ENCODE measurements at regions not wholly inside any gene's neighbourhood (a gene's known extent, or its start where the extent isn't known, plus 50 kb on each side); places are given as distances from the start of the nearest gene placed in this dataset.

DNA sequence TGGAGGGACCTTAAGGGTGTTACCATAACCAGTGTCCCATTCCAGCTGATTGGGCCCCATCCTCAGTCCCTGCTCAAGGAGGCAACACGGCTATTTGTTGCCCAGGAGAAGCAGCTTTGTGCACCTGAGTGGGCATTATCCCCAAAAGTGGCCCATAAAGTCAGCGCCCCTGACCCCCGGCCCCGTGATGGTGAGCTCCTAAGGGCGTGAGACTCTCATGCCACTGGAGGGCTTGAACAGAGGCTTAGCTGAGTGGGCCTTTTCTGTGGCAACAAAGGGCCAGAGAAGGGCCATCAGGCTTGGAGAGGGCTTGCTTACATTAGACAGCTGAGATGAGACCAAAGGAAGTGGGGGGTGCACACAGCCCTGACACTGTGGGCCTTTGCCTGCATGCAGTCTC, 99.2 kb upstream of the RAB6C start:
- TF ChIP-seq, protein P1, sequence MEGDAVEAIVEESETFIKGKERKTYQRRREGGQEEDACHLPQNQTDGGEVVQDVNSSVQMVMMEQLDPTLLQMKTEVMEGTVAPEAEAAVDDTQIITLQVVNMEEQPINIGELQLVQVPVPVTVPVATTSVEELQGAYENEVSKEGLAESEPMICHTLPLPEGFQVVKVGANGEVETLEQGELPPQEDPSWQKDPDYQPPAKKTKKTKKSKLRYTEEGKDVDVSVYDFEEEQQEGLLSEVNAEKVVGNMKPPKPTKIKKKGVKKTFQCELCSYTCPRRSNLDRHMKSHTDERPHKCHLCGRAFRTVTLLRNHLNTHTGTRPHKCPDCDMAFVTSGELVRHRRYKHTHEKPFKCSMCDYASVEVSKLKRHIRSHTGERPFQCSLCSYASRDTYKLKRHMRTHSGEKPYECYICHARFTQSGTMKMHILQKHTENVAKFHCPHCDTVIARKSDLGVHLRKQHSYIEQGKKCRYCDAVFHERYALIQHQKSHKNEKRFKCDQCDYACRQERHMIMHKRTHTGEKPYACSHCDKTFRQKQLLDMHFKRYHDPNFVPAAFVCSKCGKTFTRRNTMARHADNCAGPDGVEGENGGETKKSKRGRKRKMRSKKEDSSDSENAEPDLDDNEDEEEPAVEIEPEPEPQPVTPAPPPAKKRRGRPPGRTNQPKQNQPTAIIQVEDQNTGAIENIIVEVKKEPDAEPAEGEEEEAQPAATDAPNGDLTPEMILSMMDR (IDR thresholded peaks at IDR 0.05; ENCODE audit: low read depth, low read length): no peak
- Histone ChIP-seq H3K27ac (ENCODE audit: low read length) (no peak overlapping the region), H3K9ac (ENCODE audit: low read length) (no peak overlapping the region), H3K36me3 (replicated peaks; ENCODE audit: low read depth, low read length) (no peaks in the 10 kb centered on the region), H3K4me2 (ENCODE audit: low read length) (no peak overlapping the region), H3K9me3 (ENCODE audit: insufficient read depth, low read length) (no peaks in the 10 kb centered on the region), H3K79me2 (ENCODE audit: low read length) (no peaks in the 10 kb centered on the region), H4K20me1 (ENCODE audit: insufficient read depth, low read length) (no peaks in the 10 kb centered on the region), H3K4me3 (ENCODE audit: low read length) (no peak overlapping the region), H3K4me1 (ENCODE audit: low read length) (no peaks in the 10 kb centered on the region), H3K27me3 (ENCODE audit: low read depth, low read length) (no peaks in the 10 kb centered on the region), H2AFZ (ENCODE audit: low read depth, low read length) (no peak overlapping the region)

DNA sequence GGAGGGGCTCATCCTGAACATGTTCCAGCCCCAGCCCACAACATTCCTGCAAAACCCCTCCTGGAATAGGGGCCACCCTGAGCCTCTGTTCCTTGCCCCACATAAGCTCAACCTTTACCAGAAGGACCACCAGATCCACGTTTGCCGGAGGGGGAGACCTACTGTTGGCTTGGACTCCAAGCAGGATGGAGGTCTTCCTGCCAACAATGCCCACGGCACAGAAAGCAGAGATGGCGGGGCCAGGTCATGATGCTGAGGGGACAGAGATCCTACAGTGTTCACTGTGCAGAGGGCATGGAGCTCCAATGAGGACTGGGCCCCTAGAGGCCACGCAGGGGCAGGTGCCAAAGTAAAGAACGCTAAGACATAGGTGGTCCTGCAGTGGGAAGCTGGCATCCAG, 98.5 kb upstream of the RAB6C start:
- Histone ChIP-seq H3K9ac (ENCODE audit: low read length) (no peak overlapping the region), H3K9me3 (ENCODE audit: insufficient read depth, low read length) (no peaks in the 10 kb centered on the region), H3K4me3 (ENCODE audit: low read length) (no peak overlapping the region), H3K36me3 (replicated peaks; ENCODE audit: low read depth, low read length) (no peaks in the 10 kb centered on the region), H2AFZ (ENCODE audit: low read depth, low read length) (no peak overlapping the region), H3K27ac (ENCODE audit: low read length) (no peak overlapping the region), H3K4me2 (ENCODE audit: low read length) (no peak overlapping the region), H3K79me2 (ENCODE audit: low read length) (no peaks in the 10 kb centered on the region), H3K4me1 (ENCODE audit: low read length) (no peaks in the 10 kb centered on the region), H4K20me1 (ENCODE audit: insufficient read depth, low read length) (no peaks in the 10 kb centered on the region), H3K27me3 (ENCODE audit: low read depth, low read length) (no peaks in the 10 kb centered on the region)
- TF ChIP-seq EZH2phosphoT487 (IDR thresholded peaks at IDR 0.05; ENCODE audit: low read depth): no peak
- TF ChIP-seq, protein P1 (IDR thresholded peaks at IDR 0.05; ENCODE audit: low read depth, low read length): no peak

DNA sequence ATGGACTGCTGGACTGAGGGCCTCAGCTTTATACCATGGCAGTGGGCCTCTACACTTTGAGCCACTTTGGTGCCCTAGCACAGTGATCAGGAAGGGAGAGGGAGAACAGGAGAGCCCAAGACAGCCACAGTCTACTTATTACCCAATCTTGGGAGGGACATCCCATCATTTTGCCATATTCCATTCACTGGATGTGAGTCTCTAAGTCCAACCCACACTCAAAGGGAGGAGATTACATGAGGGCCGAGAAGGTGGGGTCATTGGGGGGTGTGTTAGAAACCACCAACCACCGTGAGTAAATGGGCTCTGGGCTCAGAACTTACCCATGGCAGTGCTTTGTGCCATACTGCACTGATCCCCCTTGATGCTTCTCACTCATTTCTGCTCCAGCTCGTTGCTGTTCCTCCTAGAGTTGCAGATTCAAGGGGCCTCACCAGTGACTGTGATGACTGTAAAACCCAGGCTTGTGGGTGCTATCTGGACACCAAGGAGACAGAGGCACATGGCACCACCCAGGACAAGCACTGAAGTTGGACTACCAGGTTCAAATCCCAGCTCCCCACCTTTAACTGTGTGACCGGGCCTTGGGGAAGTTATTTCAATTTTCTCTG, 97.6 kb upstream of the RAB6C start:
- Histone ChIP-seq H3K27ac (ENCODE audit: low read length) (no peak overlapping the region), H4K20me1 (ENCODE audit: insufficient read depth, low read length) (no peaks in the 10 kb centered on the region), H3K9ac (ENCODE audit: low read length) (no peak overlapping the region), H3K4me2 (ENCODE audit: low read length) (no peak overlapping the region), H3K79me2 (ENCODE audit: low read length) (no peaks in the 10 kb centered on the region), H3K36me3 (replicated peaks; ENCODE audit: low read depth, low read length) (no peaks in the 10 kb centered on the region), H3K4me1 (ENCODE audit: low read length) (no peaks in the 10 kb centered on the region), H2AFZ (ENCODE audit: low read depth, low read length) (no peak overlapping the region), H3K4me3 (ENCODE audit: low read length) (no peak overlapping the region), H3K9me3 (ENCODE audit: insufficient read depth, low read length) (no peaks in the 10 kb centered on the region), H3K27me3 (ENCODE audit: low read depth, low read length) (no peaks in the 10 kb centered on the region)
- TF ChIP-seq EZH2phosphoT487 (IDR thresholded peaks at IDR 0.05; ENCODE audit: low read depth): no peak
- TF ChIP-seq, protein P1 (IDR thresholded peaks at IDR 0.05; ENCODE audit: low read depth, low read length): no peak

DNA sequence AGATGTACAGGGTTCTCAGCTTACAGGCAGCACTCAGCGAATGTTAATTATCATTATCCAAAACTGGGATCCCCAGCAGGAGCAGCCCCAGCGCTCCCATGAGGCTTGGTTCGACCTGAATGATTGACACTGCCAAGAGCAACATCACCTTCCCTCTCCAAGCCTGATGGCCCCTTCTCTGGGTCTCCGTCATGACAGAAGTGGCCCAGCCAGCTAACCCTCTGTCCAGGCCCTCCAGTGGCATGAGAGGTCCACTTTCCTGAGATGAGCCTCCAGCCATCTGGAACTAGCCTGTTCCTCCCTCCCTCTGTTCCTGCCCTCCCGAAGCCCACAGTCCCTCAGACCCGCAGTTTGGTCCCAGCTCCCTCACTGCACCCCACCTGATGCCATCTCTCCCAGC, 97.0 kb upstream of the RAB6C start:
- no peak for TF ChIP-seq EZH2phosphoT487 (IDR thresholded peaks at IDR 0.05; ENCODE audit: low read depth)
- TF ChIP-seq, protein P1 (IDR thresholded peaks at IDR 0.05; ENCODE audit: low read depth, low read length): no peak
- H3K27ac ChIP-seq (ENCODE audit: low read length): no peak overlapping the region
- no peaks in the 10 kb centered on the region for H3K4me1 ChIP-seq (ENCODE audit: low read length)
- no peak overlapping the region for H2AFZ ChIP-seq (ENCODE audit: low read depth, low read length)
- H3K9me3 ChIP-seq (ENCODE audit: insufficient read depth, low read length): no peaks in the 10 kb centered on the region
- no peaks in the 10 kb centered on the region for H4K20me1 ChIP-seq (ENCODE audit: insufficient read depth, low read length)
- no peaks in the 10 kb centered on the region for H3K36me3 ChIP-seq (replicated peaks; ENCODE audit: low read depth, low read length)
- H3K4me3 ChIP-seq (ENCODE audit: low read length): no peak overlapping the region
- H3K79me2 ChIP-seq (ENCODE audit: low read length): no peaks in the 10 kb centered on the region
- no peak overlapping the region for H3K9ac ChIP-seq (ENCODE audit: low read length)
- H3K4me2 ChIP-seq (ENCODE audit: low read length): no peak overlapping the region
- H3K27me3 ChIP-seq (ENCODE audit: low read depth, low read length): no peaks in the 10 kb centered on the region
